Loucy (cell line): ENCODE measurements at regions not wholly inside any gene's neighbourhood (a gene's known extent, or its start where the extent isn't known, plus 50 kb on each side); places are given as distances from the start of the nearest gene placed in this dataset.

Experiments
- CTCF ChIP-seq: fragments of 200-600 bp; sonication (generic); conservative IDR thresholded peaks from 2 replicates; pipeline ENCODE4 v1.5.1; 2014; ENCODE audit warnings: mild to moderate bottlenecking, antibody characterized with exemption, low read length
- EZH2phosphoT487 ChIP-seq: fragments of 200-600 bp; IDR thresholded peaks from 2 replicates; pipeline ENCODE4 v1.6.1; 2018; ENCODE audit warnings: antibody characterized with exemption, mild to moderate bottlenecking, moderate library complexity, borderline replicate concordance

- peak; percentile 55 for TF ChIP-seq CTCF
- no peak for TF ChIP-seq EZH2phosphoT487
Observed at GRCh38 chr15:46304321-46304720, 669.5 kb downstream of the SQOR start.
